Esophagus squamous epithelium (tissue), 5 donors: ENCODE measurements at regions not wholly inside any gene's neighbourhood (a gene's known extent, or its start where the extent isn't known, plus 50 kb on each side); places are given as distances from the start of the nearest gene placed in this dataset.

ENCODE experiments used
- DNase-seq: peaks from one replicate; lab custom pipeline; 2025; lab: John Stamatoyannopoulos, UW
- H3K27ac ChIP-seq, 4 donors: fragments of 200-600 bp; sonication (generic); one replicate each; pipeline ENCODE4 v1.5.1; 2016 to 2019; ENCODE audit warnings: mild to moderate bottlenecking in 1 of 4
- H3K27me3 ChIP-seq, 4 donors: fragments of 200-600 bp; sonication (generic); 1 replicate in 3 of 4; 2 replicates in 1 of 4; pipeline versions ENCODE4 v1.5.1 to v1.6.0; 2017 to 2021; ENCODE audit warnings: antibody characterized with exemption in 1 of 4
- H3K36me3 ChIP-seq, 3 donors: fragments of 200-600 bp; sonication (generic); one replicate each; pipeline ENCODE4 v1.5.1; 2016 to 2019
- H3K4me1 ChIP-seq, 3 donors: fragments of 200-600 bp; sonication (generic); one replicate each; pipeline ENCODE4 v1.5.1; 2017 to 2019
- H3K4me3 ChIP-seq, 4 donors: fragments of 200-600 bp; sonication (generic); 1 replicate in 3 of 4; 2 replicates in 1 of 4; pipeline ENCODE4 v1.5.1; 2016 to 2019; ENCODE audit warnings: mild to moderate bottlenecking in 2 of 4, moderate library complexity in 1 of 4
- H3K9me3 ChIP-seq, 3 donors: fragments of 200-600 bp; sonication (generic); one replicate each; pipeline ENCODE4 v1.5.1; 2016 to 2019
- POLR2A ChIP-seq, 4 donors: fragments of 450-650 bp; IDR thresholded peaks; one replicate each; pipeline ENCODE4 v1.6.1; 2017; ENCODE audit warnings: antibody characterized with exemption in 4 of 4, mild to moderate bottlenecking in 4 of 4, moderate library complexity in 3 of 4
- WGBS, 2 donors: methylation state at CpG; one replicate each; pipeline ENCODE4 v1.1.5; 2018; 5-methylcytosine and 5-hydroxymethylcytosine counted together
- intact Hi-C: fragments of 100-400 bp; cut with DNase I; formaldehyde crosslinking; loops from one replicate; pipeline ENCODE4 v1.15.0; 2022
- TF ChIP-seq, protein P1 (sequence below), 6 experiments: fragments of 450-650 bp in 4 of 6; fragments of 200-600 bp in 2 of 6; sonication (generic) in 2 of 6; IDR thresholded peaks; one replicate each; pipeline ENCODE4 v1.5.1; 2016 to 2019; ENCODE audit warnings: antibody characterized with exemption in 6 of 6, mild to moderate bottlenecking in 4 of 6, moderate library complexity in 4 of 6
- donor health status: DM: yes; HTN: yes; CAD: no.

DNA sequence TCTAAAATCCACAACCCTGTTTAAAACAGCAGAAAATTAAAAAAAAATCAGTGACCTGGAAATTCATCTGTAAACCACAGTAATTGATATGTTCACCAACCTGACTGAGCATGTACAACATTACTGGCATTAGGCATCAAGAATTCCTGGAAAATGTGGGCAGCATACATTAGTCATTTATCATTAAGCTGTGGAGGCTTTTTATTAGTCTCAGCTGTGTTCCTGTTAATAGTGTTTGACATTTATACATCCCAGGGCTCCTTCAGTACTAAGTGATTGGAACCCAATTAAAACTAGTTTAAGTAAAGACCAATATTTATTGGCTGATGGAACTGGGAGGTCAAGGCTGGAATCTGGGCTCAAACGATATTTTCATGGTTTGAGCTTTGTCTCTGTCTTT, 227.3 kb upstream of the GIMD1 start:
- WGBS, 2 donors: 44 to 46% methylated on average over 1 of the region's 1 CpG
- Histone ChIP-seq H3K36me3 (no peaks in the 10 kb centered on the region), H3K9me3 (no peaks in the 10 kb centered on the region), H3K4me3 (no peak overlapping the region), H3K4me1 (no peaks in the 10 kb centered on the region), H3K27me3 (no peaks in the 10 kb centered on the region), H3K27ac (no peak overlapping the region)
- no peak for TF ChIP-seq POLR2A (IDR thresholded peaks at IDR 0.05)
- TF ChIP-seq, protein P1, sequence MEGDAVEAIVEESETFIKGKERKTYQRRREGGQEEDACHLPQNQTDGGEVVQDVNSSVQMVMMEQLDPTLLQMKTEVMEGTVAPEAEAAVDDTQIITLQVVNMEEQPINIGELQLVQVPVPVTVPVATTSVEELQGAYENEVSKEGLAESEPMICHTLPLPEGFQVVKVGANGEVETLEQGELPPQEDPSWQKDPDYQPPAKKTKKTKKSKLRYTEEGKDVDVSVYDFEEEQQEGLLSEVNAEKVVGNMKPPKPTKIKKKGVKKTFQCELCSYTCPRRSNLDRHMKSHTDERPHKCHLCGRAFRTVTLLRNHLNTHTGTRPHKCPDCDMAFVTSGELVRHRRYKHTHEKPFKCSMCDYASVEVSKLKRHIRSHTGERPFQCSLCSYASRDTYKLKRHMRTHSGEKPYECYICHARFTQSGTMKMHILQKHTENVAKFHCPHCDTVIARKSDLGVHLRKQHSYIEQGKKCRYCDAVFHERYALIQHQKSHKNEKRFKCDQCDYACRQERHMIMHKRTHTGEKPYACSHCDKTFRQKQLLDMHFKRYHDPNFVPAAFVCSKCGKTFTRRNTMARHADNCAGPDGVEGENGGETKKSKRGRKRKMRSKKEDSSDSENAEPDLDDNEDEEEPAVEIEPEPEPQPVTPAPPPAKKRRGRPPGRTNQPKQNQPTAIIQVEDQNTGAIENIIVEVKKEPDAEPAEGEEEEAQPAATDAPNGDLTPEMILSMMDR (IDR thresholded peaks at IDR 0.05): no peak
- DNase-seq: no peak
- intact Hi-C loops: no loop called here

DNA sequence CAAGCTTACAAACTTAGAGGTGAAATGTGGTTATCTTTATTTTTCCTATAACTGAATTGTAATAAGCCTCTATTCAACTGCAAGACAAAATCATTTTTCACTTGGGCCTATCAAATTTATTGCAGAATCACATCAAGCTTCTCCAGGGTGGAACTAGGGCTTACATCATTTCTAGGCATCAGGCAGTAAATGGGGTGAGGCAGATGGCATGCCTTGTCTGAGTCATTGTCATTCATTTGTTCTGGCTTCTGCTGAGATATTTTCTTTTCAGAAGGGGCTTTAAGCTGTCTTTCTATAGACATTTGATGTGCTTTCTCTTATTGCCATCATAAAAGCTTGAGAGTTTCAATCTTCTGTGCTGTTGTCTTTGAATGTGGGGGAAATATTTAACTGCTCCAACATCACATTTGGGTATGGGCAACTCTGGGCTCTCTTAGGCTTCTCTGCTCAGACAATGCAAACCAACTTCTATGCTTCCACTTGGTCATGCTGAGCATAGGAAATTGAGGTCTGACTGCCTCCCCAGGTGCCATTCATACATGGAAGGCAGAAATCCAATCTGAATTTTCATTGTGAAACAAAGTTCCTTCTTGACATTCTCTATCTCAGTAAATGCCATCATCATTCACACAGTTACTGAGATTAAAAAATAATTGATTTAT, 225.8 kb upstream of the GIMD1 start:
- H3K4me1 ChIP-seq: no peaks in the 10 kb centered on the region
- H3K27ac ChIP-seq: no peak overlapping the region
- no peak for TF ChIP-seq POLR2A (IDR thresholded peaks at IDR 0.05)
- TF ChIP-seq, protein P1 (IDR thresholded peaks at IDR 0.05): no peak
- no peak overlapping the region for H3K4me3 ChIP-seq
- H3K9me3 ChIP-seq: no peaks in the 10 kb centered on the region
- intact Hi-C loops: no loop called here
- H3K36me3 ChIP-seq: no peaks in the 10 kb centered on the region
- H3K27me3 ChIP-seq: no peaks in the 10 kb centered on the region
- no peak for DNase-seq

DNA sequence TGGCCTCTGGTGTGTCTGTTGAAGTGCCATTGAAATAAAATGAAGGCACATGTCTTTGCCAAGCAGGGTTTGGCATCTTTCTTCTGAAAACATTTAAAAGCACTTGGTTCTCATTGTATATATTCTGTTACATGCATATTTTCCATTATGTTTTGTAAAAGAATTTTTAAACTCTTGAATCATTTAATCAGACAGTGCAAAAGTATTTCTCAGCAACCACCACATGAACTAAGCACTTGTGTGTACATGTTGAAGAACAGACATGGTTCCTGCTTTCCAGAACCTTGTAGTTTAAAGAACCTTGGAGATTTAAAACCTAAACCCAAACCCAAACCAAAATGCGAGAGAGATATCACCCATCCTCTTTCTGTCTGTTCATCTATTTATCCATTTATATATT, 220.3 kb upstream of the GIMD1 start:
- no peaks in the 10 kb centered on the region for H3K27me3 ChIP-seq
- no peaks in the 10 kb centered on the region for H3K36me3 ChIP-seq
- H3K4me3 ChIP-seq: no peak overlapping the region
- H3K4me1 ChIP-seq: no peaks in the 10 kb centered on the region
- H3K9me3 ChIP-seq: no peaks in the 10 kb centered on the region
- WGBS, 2 donors: 75 to 80% methylated on average over 1 of the region's 1 CpG
- TF ChIP-seq, protein P1 (IDR thresholded peaks at IDR 0.05): no peak
- TF ChIP-seq POLR2A (IDR thresholded peaks at IDR 0.05): no peak
- intact Hi-C loops: no loop called here
- H3K27ac ChIP-seq: no peak overlapping the region
- no peak for DNase-seq

DNA sequence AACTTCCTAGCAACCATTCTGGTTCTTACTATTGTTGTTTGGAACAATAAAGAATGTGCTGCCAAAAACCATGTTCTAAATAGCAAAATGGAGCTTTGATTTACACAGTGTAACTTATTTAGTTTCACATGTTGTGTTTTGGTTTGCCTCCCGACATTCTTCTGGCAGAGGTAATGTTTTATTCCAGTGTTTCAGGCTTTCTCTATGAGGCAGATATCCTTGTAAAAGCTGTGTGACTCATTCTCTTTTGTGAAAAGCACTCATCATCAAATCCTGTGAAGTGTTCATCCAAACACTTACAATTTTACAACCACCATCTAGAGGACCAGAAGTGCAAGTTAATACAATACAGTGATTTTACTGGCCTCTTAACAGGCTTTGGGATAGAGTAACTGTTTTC, 219.0 kb upstream of the GIMD1 start:
- TF ChIP-seq POLR2A (IDR thresholded peaks at IDR 0.05): no peak
- TF ChIP-seq, protein P1 (IDR thresholded peaks at IDR 0.05): no peak
- WGBS, 2 donors: 24 to 36% methylated on average over 1 of the region's 1 CpG
- no peaks in the 10 kb centered on the region for H3K36me3 ChIP-seq
- intact Hi-C loops: no loop called here
- H3K27me3 ChIP-seq: no peaks in the 10 kb centered on the region
- H3K4me1 ChIP-seq: no peaks in the 10 kb centered on the region
- no peak for DNase-seq
- no peak overlapping the region for H3K4me3 ChIP-seq
- no peaks in the 10 kb centered on the region for H3K9me3 ChIP-seq
- no peak overlapping the region for H3K27ac ChIP-seq

DNA sequence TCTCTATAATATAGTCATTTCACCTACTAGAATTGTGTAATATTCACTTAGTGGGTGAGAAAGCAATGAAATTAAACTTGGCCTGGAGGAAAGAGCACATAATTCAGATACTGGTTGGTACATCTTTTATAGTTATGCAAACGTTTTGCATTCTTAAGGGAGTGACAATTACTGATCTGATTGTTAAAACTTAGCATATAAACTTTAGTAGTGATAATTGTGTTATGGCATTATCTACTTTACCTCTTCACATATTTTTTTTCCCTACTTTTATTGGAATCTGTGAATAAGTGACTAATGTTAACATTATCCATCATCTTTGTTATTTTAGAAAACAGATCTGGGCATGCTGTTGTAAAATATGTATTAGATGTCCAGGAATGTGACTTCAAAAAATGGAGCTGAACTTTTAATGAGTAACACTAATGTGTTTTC, 217.4 kb upstream of the GIMD1 start:
- intact Hi-C loops: no loop called here
- TF ChIP-seq, protein P1 (IDR thresholded peaks at IDR 0.05): no peak
- no peak for TF ChIP-seq POLR2A (IDR thresholded peaks at IDR 0.05)
- Histone ChIP-seq H3K36me3 (no peaks in the 10 kb centered on the region), H3K9me3 (no peaks in the 10 kb centered on the region), H3K4me1 (no peaks in the 10 kb centered on the region), H3K27ac (no peak overlapping the region), H3K27me3 (no peaks in the 10 kb centered on the region), H3K4me3 (no peak overlapping the region)
- 4 to 16% methylated on average over 1 of the region's 1 CpG for WGBS, 2 donors
- no peak for DNase-seq
